BE2C (cell line): ENCODE measurements at regions not wholly inside any gene's neighbourhood (a gene's known extent, or its start where the extent isn't known, plus 50 kb on each side); places are given as distances from the start of the nearest gene placed in this dataset.

ENCODE experiments used
- DNase-seq: peaks from one replicate; pipeline ENCODE4 v3.0.0-alpha.2; 2020
- H3K27me3 ChIP-seq: fragments of 250-450 bp; sonication (Bioruptor Pico); 2 replicates; pipeline ENCODE4 v1.5.1; 2020; ENCODE audit warnings: mild to moderate bottlenecking
- H3K36me3 ChIP-seq: fragments of 250-450 bp; sonication (Bioruptor Pico); 2 replicates; pipeline ENCODE4 v1.5.1; 2020; ENCODE audit warnings: mild to moderate bottlenecking
- H3K4me1 ChIP-seq: fragments of 250-450 bp; sonication (Bioruptor Pico); 2 replicates; pipeline ENCODE4 v1.5.1; 2020
- H3K4me3 ChIP-seq: 2 replicates; pipeline ENCODE4 v1.5.1; 2011; ENCODE audit warnings: low read depth, low read length
- H3K9me3 ChIP-seq: fragments of 250-450 bp; sonication (Bioruptor Pico); 2 replicates; pipeline ENCODE4 v1.5.1; 2020
- TF ChIP-seq, protein P1 (sequence below): IDR thresholded peaks from 2 replicates; pipeline ENCODE4 v1.5.1; 2012; ENCODE audit warnings: mild to moderate bottlenecking, low read depth, low read length

DNA sequence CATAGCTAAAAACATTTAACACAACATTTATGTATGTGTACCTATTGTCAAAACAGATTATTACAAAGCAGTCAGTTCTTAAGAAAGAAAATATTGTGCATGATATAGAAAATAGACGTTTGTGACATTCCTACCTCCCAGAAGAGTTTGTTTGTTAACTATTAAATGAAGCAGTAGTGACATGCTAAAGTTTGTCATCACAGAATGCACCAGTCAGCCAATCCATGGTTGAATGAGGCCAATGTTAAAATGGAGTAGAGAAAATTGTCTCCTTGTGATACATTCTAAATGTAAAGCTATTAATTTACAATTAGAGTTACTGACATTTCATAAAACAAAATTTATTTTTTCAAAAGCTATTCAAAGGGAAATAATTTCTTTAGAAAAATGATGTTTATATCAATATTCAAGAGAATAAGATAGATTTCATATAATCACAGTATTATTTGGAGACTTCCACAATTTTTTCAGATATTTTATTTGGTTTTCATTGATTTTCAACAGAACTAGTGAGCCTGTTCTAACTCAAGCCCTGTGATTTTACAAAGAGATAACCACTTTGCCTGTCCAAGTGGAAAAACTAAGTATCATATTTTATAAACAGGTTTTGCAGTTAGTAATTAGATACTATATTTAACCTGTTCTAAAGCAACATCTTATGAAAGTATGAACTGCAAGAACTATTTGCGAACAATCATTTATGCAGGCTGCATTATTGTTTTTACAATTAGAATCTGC is 176.8 kb downstream of the ISL1 start:
- Histone ChIP-seq H3K27me3 (no peaks in the 10 kb centered on the region), H3K4me3 (no peak overlapping the region), H3K9me3 (no peaks in the 10 kb centered on the region), H3K4me1 (peaks cover 11% of the 10 kb centered on the region), H3K36me3 (no peaks in the 10 kb centered on the region)
- TF ChIP-seq, protein P1, sequence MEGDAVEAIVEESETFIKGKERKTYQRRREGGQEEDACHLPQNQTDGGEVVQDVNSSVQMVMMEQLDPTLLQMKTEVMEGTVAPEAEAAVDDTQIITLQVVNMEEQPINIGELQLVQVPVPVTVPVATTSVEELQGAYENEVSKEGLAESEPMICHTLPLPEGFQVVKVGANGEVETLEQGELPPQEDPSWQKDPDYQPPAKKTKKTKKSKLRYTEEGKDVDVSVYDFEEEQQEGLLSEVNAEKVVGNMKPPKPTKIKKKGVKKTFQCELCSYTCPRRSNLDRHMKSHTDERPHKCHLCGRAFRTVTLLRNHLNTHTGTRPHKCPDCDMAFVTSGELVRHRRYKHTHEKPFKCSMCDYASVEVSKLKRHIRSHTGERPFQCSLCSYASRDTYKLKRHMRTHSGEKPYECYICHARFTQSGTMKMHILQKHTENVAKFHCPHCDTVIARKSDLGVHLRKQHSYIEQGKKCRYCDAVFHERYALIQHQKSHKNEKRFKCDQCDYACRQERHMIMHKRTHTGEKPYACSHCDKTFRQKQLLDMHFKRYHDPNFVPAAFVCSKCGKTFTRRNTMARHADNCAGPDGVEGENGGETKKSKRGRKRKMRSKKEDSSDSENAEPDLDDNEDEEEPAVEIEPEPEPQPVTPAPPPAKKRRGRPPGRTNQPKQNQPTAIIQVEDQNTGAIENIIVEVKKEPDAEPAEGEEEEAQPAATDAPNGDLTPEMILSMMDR = no peak
- DNase-seq = no peak

DNA sequence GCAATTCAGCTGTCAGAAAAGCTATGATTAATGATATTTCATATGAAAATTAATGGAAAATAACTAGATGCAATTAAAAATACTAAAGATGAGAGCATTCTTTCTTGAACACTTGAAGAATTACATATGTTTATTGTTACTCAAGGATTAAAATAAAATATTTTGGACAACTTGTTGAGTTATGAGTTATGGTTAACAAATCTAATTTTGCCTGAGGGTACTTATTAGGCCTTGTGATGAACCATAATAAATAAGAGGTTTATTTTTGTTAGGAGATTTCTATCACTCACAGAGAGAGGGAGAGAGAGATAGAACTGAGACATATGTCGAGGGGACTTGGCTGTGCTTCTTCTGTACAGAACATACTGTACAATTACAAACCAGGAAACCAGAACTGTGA is 183.7 kb downstream of the ISL1 start:
- TF ChIP-seq, protein P1 = no peak
- Histone ChIP-seq H3K4me1 (peaks cover 4% of the 10 kb centered on the region), H3K27me3 (no peaks in the 10 kb centered on the region), H3K4me3 (no peak overlapping the region), H3K9me3 (no peaks in the 10 kb centered on the region), H3K36me3 (no peaks in the 10 kb centered on the region)
- no peak for DNase-seq

DNA sequence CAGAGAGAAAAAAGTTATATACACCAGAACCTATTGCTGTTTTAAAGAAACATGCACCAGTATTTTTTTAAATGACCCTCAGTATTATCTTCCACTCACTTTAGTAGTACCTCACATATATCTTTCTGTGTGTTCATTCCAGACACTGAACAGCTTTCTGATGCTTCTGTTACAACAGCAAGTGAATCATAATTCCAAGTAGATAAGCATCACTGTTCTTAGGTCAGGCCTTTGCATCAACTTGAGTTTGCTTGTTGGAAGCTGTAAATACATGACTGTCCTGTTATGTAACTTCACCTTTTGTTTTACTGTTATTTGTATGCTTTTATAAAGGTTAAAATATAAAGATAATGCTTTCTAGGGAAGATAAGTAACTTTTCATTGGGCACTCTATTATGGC is 184.4 kb downstream of the ISL1 start:
- DNase-seq = no peak
- no peak overlapping the region for H3K4me3 ChIP-seq
- TF ChIP-seq, protein P1 = no peak
- no peaks in the 10 kb centered on the region for H3K9me3 ChIP-seq
- peaks cover 4% of the 10 kb centered on the region for H3K4me1 ChIP-seq
- H3K36me3 ChIP-seq = no peaks in the 10 kb centered on the region
- no peaks in the 10 kb centered on the region for H3K27me3 ChIP-seq

DNA sequence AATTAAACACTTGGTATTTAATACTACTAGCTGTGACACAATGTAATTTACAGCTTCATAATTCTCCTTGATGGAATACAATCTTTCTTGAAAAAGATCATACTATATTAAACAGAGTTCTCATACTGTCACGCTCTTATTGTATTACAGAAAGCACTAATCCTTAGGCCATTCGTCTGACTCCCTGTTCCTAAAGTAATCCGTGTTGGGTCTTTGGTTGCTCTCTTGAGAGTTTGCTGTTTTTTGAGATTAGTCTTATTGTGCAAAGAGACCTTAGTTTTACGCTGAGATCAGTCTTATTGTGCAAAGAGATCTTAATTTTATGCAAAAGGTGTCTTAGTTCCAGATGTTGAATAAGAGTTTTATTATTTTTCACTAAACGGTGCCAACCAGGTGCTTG is 190.6 kb downstream of the ISL1 start:
- Histone ChIP-seq H3K9me3 (no peaks in the 10 kb centered on the region), H3K4me3 (no peak overlapping the region), H3K27me3 (no peaks in the 10 kb centered on the region), H3K4me1 (no peaks in the 10 kb centered on the region; the same call in 1 of the 2 replicates), H3K36me3 (no peaks in the 10 kb centered on the region)
- TF ChIP-seq, protein P1 = no peak
- DNase-seq = no peak

DNA sequence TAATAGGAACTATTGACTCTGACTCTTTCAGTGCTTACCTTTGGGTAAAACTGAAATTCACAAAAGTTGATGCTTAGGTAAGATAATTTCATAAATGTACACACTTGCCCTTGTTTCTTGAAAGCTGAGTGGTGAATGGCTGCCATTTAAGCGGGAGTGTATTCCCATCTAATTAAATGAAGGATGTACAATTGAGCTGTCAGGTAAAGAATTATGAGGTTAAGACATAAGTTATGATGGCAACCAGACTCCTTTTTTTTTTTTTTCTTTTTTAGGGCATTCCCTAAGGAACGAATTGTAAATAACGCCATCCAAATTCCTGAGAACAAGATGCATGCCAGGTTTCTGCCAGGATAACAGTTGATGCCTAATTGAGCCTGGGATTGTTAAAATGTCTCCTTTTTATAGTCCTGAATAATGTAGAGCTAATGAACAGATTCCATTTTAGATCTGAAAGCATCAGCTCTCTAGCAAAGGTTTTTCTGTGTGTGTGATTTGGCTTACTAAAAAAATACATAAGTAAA is 199.7 kb downstream of the ISL1 start:
- no peaks in the 10 kb centered on the region for H3K36me3 ChIP-seq
- H3K9me3 ChIP-seq = no peaks in the 10 kb centered on the region
- no peaks in the 10 kb centered on the region for H3K27me3 ChIP-seq
- no peak for DNase-seq
- no peak overlapping the region for H3K4me3 ChIP-seq
- peaks cover 8% of the 10 kb centered on the region; the same call in 1 of the 2 replicates for H3K4me1 ChIP-seq
- TF ChIP-seq, protein P1 = no peak

DNA sequence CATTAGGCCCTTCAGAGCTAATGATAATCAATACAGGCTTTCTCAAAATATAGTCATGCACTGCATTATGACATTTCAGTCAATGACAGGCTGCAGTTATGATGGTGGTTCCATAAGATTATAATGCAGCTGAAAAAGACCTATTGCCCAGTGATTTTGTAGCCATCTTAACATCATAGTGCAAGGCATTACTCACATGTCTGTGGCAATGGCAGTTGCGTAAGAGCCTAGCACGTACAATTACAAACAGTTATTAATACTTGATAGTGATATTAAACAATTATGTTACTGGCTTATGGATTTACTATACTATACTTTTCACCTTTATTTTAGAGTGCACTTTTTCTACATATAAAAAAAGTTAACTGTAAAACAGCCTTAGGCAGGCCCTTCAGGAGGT is 214.8 kb downstream of the ISL1 start:
- no peak for DNase-seq
- Histone ChIP-seq H3K27me3 (no peaks in the 10 kb centered on the region), H3K36me3 (no peaks in the 10 kb centered on the region), H3K4me1 (no peaks in the 10 kb centered on the region; the same call in 1 of the 2 replicates), H3K4me3 (no peak overlapping the region), H3K9me3 (no peaks in the 10 kb centered on the region)
- TF ChIP-seq, protein P1 = no peak
